NCI-H446 treated with DMSO at 0.1 percent for 48 hours (cell line): ENCODE measurements at regions not wholly inside any gene's neighbourhood (a gene's known extent, or its start where the extent isn't known, plus 50 kb on each side); places are given as distances from the start of the nearest gene placed in this dataset.
"Not testable (repeated sequence)": the region's sequence is repeated elsewhere in the genome, so short reads cannot be mapped to it uniquely, and the experiment has no call there.

Experiments used
- DNase-seq: peaks from one replicate; lab custom pipeline; 2025; lab: John Stamatoyannopoulos, UW

DNA sequence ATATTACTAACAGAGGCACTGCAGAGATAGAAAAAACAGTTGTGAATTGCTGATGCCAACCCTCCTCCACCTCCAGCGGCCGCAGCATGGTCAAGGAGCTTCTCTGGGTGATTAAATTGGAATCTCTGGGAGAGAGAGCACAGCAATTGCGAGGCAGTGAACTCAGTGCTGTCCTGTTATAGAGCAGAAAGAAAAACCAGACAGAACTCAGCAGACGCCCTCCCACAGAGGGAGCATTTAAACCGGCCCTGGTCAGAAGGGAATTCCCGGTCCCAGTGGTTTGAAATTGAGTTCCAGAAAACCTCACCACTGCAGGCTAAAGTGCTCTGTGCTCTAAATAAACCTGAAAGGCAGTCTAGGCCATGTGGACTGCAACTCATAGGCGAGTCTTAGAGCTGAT is 175.4 kb downstream of the SQOR start:
- no peak for DNase-seq

- DNase-seq = no peak
These were observed 177.4 kb downstream of the SQOR start for GRCh38 chr15:45812200-45812599.

GRCh38 chr15:45817578-45817977 is 182.7 kb downstream of the SQOR start:
- not testable (repeated sequence) for DNase-seq

DNA sequence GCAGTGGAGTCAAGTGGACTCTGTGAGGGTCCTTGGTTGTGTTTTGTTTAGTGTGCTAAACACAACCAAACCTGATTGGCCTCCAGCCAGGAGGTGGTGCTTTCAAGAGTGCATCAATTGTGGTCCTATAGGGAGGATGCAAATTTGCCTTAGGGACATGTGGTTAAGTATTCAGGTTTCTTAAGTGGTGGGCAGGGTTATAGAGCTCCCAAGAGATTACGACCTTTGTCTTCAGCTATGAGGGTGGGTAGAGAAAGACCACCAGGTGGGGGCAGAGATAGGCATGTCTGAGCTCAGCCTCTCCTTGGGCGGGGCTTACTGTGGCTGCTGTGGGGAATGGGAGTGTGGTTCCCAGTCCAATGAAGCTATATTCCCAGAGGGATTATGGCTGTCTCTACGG is 186.6 kb downstream of the SQOR start:
- DNase-seq = no peak

DNA sequence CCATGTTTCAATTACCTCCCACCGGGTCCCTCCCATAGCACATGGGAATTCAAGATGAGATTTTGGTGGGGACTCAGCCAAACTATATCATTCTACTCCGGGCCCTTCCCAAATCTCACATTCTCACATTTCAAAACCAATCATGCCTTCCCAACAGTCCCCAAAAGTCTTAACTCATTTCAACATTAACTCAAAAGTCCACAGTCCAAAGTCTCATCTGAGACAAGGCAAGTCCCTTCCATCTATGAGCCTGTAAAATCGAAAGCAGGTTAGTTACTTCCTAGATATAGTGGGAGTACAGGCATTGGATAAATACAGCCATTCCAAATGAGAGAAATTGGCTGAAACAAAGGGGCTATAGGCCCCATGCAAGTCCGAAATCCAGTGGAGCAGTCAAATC is 188.1 kb downstream of the SQOR start:
- not testable (repeated sequence) for DNase-seq

GRCh38 chr15:45827275-45827674 is 192.4 kb downstream of the SQOR start:
- no peak for DNase-seq

GRCh38 chr15:45827766-45828165 is 192.9 kb downstream of the SQOR start:
- no peak for DNase-seq

GRCh38 chr15:45829336-45830153 is 194.7 kb downstream of the SQOR start:
- no peak for DNase-seq

DNA sequence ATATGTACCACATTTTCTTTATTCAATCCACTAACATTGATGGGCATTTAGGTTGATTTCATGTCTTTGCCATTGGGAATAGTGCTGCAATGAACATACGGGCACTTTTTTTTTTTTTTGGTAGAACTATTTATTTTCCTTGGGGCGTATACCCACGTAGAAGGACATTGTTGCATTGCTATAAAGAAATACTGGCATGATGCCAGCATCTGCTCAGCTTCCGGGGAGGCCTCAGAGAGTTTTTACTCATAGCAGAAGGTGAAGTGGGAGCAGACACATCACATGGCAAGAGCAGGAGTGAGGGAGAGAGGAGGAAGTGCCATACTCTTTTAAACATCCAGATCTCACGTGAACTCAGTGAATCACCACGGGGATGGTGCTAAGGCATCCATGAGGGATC is 197.0 kb downstream of the SQOR start:
- no peak for DNase-seq

- DNase-seq = no peak
These were observed 199.8 kb downstream of the SQOR start for GRCh38 chr15:45834622-45835021.

- no peak for DNase-seq
These were observed 207.3 kb downstream of the SQOR start for GRCh38 chr15:45842151-45842550.

DNA sequence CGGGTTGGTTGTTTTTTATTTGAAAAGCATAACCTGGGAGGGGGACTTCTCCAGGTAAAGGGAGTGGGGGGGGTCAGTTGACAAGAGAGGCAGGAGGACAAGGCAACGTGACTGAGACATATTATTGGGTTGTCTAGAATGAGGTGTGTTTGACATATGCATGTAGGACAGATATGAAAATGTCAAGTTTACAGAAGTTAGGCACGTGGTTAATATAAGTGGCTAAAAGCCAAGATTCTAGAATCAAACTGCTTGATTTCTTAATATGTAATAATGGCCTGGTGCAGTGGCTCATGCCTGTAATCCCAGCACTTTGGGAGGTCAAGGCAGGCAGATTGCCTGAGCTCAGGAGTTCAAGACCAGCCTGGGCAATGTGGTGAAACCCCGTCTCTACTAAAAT is 212.8 kb downstream of the SQOR start:
- DNase-seq = no peak

DNA sequence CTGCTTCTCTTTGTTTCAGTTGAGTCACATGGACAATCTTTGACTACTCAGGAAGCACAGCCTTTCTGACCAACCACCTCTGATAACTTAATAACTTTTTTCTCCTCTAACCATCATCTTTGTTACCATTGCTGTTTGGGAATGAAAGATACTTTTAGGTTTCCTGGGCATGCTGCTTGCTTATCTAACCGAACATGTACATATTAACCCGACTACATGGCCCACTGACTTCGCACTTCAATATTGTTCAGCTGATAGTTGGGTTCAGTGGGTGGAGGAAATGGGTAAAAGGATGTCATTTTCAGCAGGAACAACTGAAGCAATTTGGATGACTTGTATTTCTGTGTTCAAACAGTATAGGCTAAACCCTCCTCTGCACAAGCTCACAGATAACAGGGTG is 214.3 kb downstream of the SQOR start:
- no peak for DNase-seq

DNA sequence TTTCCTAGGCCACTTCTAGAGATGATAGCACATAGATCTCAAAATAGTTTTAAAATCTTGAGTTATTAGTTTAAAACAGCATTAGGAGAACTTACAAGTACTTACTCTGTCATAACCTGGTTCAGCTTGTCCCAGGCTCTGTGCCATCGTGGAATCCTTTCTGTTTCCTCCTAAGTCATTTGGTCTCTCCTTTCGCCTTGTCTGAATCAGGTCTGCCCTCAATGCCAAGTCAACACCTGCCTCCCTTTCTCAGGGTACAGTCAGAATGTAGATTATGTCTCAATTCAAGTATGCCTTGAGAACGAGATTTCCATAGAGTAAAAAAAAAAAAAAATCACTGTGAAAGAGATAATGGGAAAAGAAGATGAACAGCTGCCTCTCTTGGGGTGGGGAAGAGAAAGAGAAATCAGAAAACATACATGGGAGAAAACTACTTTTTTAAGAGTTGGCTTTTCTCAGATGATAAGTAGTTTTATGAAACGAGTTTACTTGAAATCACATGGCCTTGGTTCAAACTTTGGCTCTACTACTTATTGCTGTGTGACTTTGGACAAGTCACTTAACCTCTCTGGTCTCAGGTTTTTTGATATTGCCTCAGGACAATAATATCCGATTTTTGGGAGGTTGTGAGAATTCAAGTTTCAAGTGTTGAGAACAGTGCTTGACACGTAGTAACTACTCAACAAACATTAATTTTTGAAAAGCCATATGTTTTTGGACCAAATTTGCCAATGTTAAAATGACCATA is 219.8 kb downstream of the SQOR start:
- DNase-seq = no peak

DNA sequence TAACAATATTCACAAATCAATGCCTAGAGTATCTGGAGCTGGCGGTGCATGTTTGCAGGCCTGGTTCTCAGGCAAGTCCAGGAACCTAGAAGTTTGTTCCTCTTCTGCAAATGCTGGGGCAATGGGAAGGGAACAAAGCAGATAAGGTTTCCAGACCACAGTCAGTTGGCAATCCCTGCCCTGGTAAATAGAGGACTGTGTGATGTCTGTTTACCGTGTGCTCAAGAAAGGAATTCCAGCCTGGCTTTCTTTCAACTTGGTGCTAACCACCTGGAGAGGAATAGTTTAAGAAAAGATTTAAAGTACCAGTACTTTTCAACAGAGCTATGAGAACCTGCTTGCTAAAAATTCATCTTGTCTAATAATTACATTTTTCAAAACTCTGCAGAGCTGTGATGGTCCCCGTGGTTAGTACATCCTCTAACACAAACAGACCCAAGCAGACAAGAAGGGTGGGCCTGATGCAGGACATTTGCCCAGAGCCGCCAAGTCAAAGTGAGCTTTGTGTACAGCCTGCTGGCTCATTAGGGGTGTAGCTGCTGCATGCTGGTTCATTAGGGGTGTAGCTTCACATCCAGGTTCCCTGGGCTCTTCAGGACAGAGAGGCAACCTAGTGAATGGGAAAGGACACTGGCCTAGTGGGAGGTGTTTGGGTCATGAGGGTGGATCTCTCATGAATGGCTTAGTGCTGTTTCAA is 220.5 kb downstream of the SQOR start:
- DNase-seq = no peak

GRCh38 chr15:45855907-45856579 is 221.2 kb downstream of the SQOR start:
- DNase-seq = no peak

DNA sequence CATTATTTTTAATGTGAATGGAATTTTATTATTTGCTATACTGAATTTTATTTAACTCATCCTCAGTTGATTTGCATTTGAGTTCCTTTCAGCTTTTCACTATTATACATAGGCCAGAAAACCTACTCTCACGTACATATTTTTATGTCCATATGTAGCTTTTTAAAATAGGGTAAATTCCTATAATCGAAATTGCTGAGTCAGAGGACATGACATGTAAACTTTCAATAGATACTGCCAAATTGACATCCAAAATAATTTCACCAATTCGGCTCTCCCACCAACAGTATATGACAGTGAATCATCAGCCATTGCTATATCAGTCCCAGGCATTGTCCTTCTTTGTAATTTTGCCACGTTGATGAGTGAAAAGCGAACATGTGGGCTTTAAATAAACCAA is 222.5 kb downstream of the SQOR start:
- no peak for DNase-seq

GRCh38 chr15:45858491-45858890 is 223.7 kb downstream of the SQOR start:
- no peak for DNase-seq

DNA sequence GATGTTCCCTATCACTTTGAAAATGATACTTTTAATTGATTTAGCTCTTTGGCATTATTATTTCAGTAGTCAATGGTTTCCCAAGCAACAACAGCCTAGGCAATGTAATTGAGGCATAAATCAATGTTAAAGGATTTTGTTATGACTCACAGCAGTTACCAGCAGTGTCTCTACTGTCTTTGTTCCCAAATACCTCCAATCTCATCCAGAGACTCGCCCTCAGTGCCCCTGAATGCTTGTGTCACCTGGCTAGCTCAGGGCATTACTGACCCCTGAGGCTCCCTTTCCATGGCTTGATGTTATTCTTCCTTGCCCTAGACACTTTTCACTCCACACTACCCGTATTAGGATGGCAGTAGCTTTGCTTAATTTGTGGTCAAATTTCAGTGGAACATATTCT is 227.2 kb downstream of the SQOR start:
- DNase-seq = no peak

DNA sequence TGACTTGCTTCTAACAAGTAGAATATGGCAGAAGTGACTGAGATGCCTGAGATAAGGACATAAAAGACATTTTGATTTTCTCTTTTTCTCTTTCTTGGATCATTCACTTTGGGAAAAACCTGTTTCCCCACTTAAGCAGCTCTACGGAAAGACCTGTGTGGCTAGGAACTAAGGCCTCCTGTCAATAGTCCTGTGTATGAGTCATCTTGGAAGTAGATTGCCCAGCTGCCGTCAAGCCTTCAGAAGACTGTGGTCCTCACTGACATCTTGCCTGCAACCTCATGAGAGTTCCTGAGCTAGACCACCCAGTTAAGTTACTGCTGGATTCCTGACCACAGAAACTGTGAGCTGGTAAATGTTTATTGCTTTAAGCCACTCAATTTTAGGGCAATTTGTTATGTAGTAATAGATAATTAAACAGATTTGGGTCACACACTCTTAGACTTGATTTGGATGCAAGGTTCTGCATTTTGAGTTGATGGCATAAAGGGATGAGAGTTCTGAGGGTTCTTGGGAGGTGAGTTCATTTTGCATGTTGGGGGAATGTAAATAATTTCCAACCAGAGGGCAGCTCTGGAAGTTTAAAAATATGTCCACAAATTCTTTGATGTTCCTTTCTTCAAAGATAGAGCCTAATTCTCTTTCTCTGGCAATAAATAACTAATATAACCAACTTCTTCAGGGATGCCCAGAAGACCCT is 229.2 kb downstream of the SQOR start:
- DNase-seq = no peak

GRCh38 chr15:45866616-45867015 is 231.8 kb downstream of the SQOR start:
- DNase-seq = no peak

DNA sequence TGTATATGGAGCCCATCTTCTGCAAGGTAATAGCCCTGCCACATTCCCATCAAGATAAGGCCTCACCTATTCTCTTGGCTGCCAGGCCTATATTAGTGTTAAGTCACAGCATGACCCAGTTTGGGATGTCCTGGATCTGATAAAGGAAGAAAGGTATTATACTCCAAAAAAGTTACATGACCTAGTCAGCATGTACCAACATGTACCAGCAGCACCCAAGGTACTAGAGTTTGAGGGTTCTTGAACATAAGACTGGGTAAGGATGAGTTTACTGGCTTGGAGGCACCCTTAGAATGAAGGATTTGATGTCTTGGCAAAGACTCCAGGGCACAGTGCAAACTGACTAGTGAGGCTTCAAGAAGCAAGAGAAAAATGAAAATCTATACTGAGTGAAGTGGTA is 232.5 kb downstream of the SQOR start:
- DNase-seq = no peak
